H1 (cell line): ENCODE measurements at regions not wholly inside any gene's neighbourhood (a gene's known extent, or its start where the extent isn't known, plus 50 kb on each side); places are given as distances from the start of the nearest gene placed in this dataset.

Experiments used
- CTCF ChIA-PET: fragments of 300-600 bp; sonication (Branson Sonifier 250); formaldehyde crosslinking; loops from one replicate; lab custom pipeline; 2021; ENCODE audit not compliant: partially characterized antibody; lab: Charles Lee
- POLR2A ChIA-PET: fragments of 300-600 bp; sonication (Branson Sonifier 250); formaldehyde crosslinking; loops from one replicate; lab custom pipeline; 2021; ENCODE audit warnings: inconsistent platforms; ENCODE audit not compliant: partially characterized antibody; lab: Charles Lee
- DNase-seq, 2 experiments: peaks; one replicate each; pipeline versions ENCODE4 v3.0.0 to v3.0.0-alpha.2; 2010 to 2022; ENCODE audit warnings: low spot score in 2 of 2, low read depth in 1 of 2, mixed read lengths in 1 of 2
- FAIRE-seq: peaks from 2 replicates; lab custom pipeline; 2011; peaks lifted over from hg19 to GRCh38; lab: Jason Lieb, UNC
- H2AFZ ChIP-seq: 2 replicates; pipeline ENCODE4 v1.8.1; 2012; ENCODE audit warnings: low read length, inconsistent platforms
- H2AK5ac ChIP-seq: 2 replicates; pipeline ENCODE4 v1.6.1; 2013; ENCODE audit warnings: low read depth, low read length
- H2BK120ac ChIP-seq: replicated peaks from 2 replicates; pipeline ENCODE3; 2013; ENCODE audit warnings: low read depth, low read length, inconsistent platforms
- H2BK12ac ChIP-seq: 2 replicates; pipeline ENCODE4 v1.6.1; 2013; ENCODE audit warnings: low read depth, low read length
- H2BK15ac ChIP-seq: 2 replicates; pipeline ENCODE4 v1.6.1; 2013; ENCODE audit warnings: low read length
- H2BK20ac ChIP-seq: 2 replicates; pipeline ENCODE4 v1.6.1; 2013; ENCODE audit warnings: low read length
- H2BK5ac ChIP-seq: 2 replicates; pipeline ENCODE4 v1.6.1; 2013; ENCODE audit warnings: low read depth, low read length
- H3K14ac ChIP-seq: 2 replicates; pipeline ENCODE4 v1.6.1; 2013; ENCODE audit warnings: inconsistent platforms; ENCODE audit not compliant: insufficient read length
- H3K18ac ChIP-seq: 2 replicates; pipeline ENCODE4 v1.6.1; 2013; ENCODE audit warnings: low read length; ENCODE audit errors: extremely low read depth
- H3K23ac ChIP-seq: 2 replicates; pipeline ENCODE4 v1.6.1; 2013; ENCODE audit warnings: inconsistent platforms; ENCODE audit not compliant: insufficient read length
- H3K23me2 ChIP-seq: 2 replicates; pipeline ENCODE4 v1.6.1; 2013; ENCODE audit warnings: low read depth, low read length
- H3K27ac ChIP-seq: 2 replicates; pipeline ENCODE4 v1.6.1; 2011; ENCODE audit warnings: low read depth, low read length, inconsistent platforms
- H3K27me3 ChIP-seq, 4 experiments: replicated peaks in 1 of 4; 1 replicate in 1 of 4; 2 replicates in 3 of 4; pipeline versions ENCODE4 v1.6.1 to v1.8.1; 2011 to 2013; ENCODE audit warnings: low read length in 3 of 4, mild to moderate bottlenecking in 3 of 4, inconsistent platforms in 2 of 4, mixed read lengths in 2 of 4, moderate library complexity in 1 of 4; ENCODE audit not compliant: control insufficient read depth in 3 of 4, insufficient read depth in 3 of 4; ENCODE audit errors: extremely low read depth in 1 of 4
- H3K36me3 ChIP-seq, 4 experiments: 2 replicates each; pipeline versions ENCODE4 v1.6.1 to v1.8.1; 2011 to 2013; ENCODE audit warnings: mild to moderate bottlenecking in 4 of 4, low read length in 3 of 4, moderate library complexity in 2 of 4, control low read depth in 1 of 4, inconsistent platforms in 1 of 4; ENCODE audit not compliant: insufficient read depth in 4 of 4, control insufficient read depth in 2 of 4
- H3K4ac ChIP-seq: replicated peaks from 2 replicates; pipeline ENCODE3; 2013; ENCODE audit warnings: low read length, low read depth, mixed read lengths, inconsistent platforms; ENCODE audit not compliant: insufficient read length
- H3K4me1 ChIP-seq, 4 experiments: replicated peaks in 1 of 4; 1 replicate in 1 of 4; 2 replicates in 3 of 4; pipeline versions ENCODE4 v1.6.1 to v1.8.1; 2011 to 2013; ENCODE audit warnings: low read length in 3 of 4, inconsistent platforms in 2 of 4, mixed read lengths in 1 of 4; ENCODE audit not compliant: insufficient read depth in 4 of 4, control insufficient read depth in 3 of 4
- H3K4me2 ChIP-seq, 2 experiments: 2 replicates each; pipeline versions ENCODE4 v1.6.1 to v1.8.1; 2011 to 2013; ENCODE audit warnings: low read depth in 2 of 2, low read length in 2 of 2, control low read depth in 1 of 2, inconsistent platforms in 1 of 2, mild to moderate bottlenecking in 1 of 2; ENCODE audit not compliant: insufficient read depth in 1 of 2
- H3K4me3 ChIP-seq, 4 experiments: fragments of 200-600, 300-600 bp in 1 of 4; sonication (generic), shearing (Covaris generic), sonication (Bioruptor Twin) in 1 of 4; 2 replicates each; pipeline versions ENCODE4 v1.5.1 to v1.8.1; 2011 to 2016; ENCODE audit warnings: low read length in 4 of 4, low read depth in 3 of 4, control low read depth in 2 of 4, inconsistent platforms in 2 of 4, mild to moderate bottlenecking in 2 of 4, mixed read lengths in 1 of 4, moderate library complexity in 1 of 4; ENCODE audit not compliant: insufficient read depth in 2 of 4; ENCODE audit errors: extremely low read depth in 1 of 4
- H3K56ac ChIP-seq: replicated peaks from 2 replicates; pipeline ENCODE3; 2013; ENCODE audit warnings: low read depth, mild to moderate bottlenecking, mixed read lengths, low read length, inconsistent platforms; ENCODE audit not compliant: insufficient read length
- H3K79me1 ChIP-seq: 2 replicates; pipeline ENCODE4 v1.6.1; 2013; ENCODE audit warnings: low read depth, low read length, control low read depth
- H3K79me2 ChIP-seq, 2 experiments: 2 replicates each; pipeline versions ENCODE4 v1.6.1 to v1.8.1; 2012 to 2013; ENCODE audit warnings: low read length in 2 of 2, mild to moderate bottlenecking in 2 of 2, inconsistent platforms in 1 of 2; ENCODE audit not compliant: insufficient read depth in 2 of 2, control insufficient read depth in 1 of 2
- H3K9ac ChIP-seq, 4 experiments: replicated peaks in 1 of 4; 1 replicate in 1 of 4; 2 replicates in 3 of 4; pipeline versions ENCODE4 v1.6.1 to v1.8.1; 2011 to 2013; ENCODE audit warnings: low read depth in 3 of 4, low read length in 3 of 4, control low read depth in 2 of 4, mild to moderate bottlenecking in 2 of 4, moderate library complexity in 2 of 4, inconsistent platforms in 1 of 4; ENCODE audit errors: extremely low read depth in 1 of 4
- H3K9me3 ChIP-seq, 2 experiments: 2 replicates each; pipeline versions ENCODE4 v1.6.1 to v1.8.1; 2012 to 2013; ENCODE audit warnings: mild to moderate bottlenecking in 2 of 2, moderate library complexity in 2 of 2, control low read depth in 1 of 2, inconsistent platforms in 1 of 2, low read depth in 1 of 2, low read length in 1 of 2, mixed read lengths in 1 of 2; ENCODE audit not compliant: insufficient read depth in 2 of 2
- H4K20me1 ChIP-seq, 2 experiments: replicated peaks in 1 of 2; 2 replicates each; pipeline versions ENCODE3 to v1.8.1; 2011 to 2013; ENCODE audit warnings: inconsistent platforms in 2 of 2, low read length in 2 of 2, mild to moderate bottlenecking in 1 of 2; ENCODE audit not compliant: insufficient read depth in 2 of 2, control insufficient read depth in 1 of 2
- H4K5ac ChIP-seq: 2 replicates; pipeline ENCODE4 v1.6.1; 2013; ENCODE audit warnings: low read length, low read depth, mixed read lengths, inconsistent platforms; ENCODE audit not compliant: insufficient read length
- H4K8ac ChIP-seq: 2 replicates; pipeline ENCODE4 v1.8.0; 2013; ENCODE audit warnings: mild to moderate bottlenecking, moderate library complexity, low read length, inconsistent platforms; ENCODE audit not compliant: insufficient read depth; ENCODE audit errors: extremely low read depth
- H4K91ac ChIP-seq: replicated peaks from 2 replicates; pipeline ENCODE3; 2013; ENCODE audit warnings: low read length, mixed read lengths, inconsistent platforms; ENCODE audit not compliant: insufficient read length
- BACH1 ChIP-seq: IDR thresholded peaks from 2 replicates; pipeline ENCODE4 v1.6.1; 2012; ENCODE audit warnings: low read length, improper control_type of control experiment
- CHD2 ChIP-seq: IDR thresholded peaks from 2 replicates; pipeline ENCODE4 v1.6.1; 2012; ENCODE audit warnings: low read length, improper control_type of control experiment
- EZH2 ChIP-seq: fragments of 200-600 bp; sonication (generic); IDR thresholded peaks from 2 replicates; pipeline ENCODE4 v1.7.1; 2012; ENCODE audit warnings: low read depth, mild to moderate bottlenecking, moderate library complexity, low read length, inconsistent platforms; ENCODE audit not compliant: severe bottlenecking
- GABPA ChIP-seq: IDR thresholded peaks from 2 replicates; pipeline ENCODE4 v1.6.1; 2011; ENCODE audit warnings: mild to moderate bottlenecking, low read length, moderate library complexity, borderline replicate concordance; ENCODE audit not compliant: insufficient read depth
- JUN ChIP-seq: IDR thresholded peaks from 2 replicates; pipeline ENCODE4 v1.6.1; 2011; ENCODE audit warnings: low read depth, mild to moderate bottlenecking, improper control_type of control experiment, low read length
- KDM4A ChIP-seq: IDR thresholded peaks from one replicate; pipeline ENCODE4 v1.7.1; 2012; ENCODE audit warnings: low read depth, mild to moderate bottlenecking, moderate library complexity, low read length, inconsistent platforms; ENCODE audit not compliant: severe bottlenecking
- KDM5A ChIP-seq: fragments of 200-600 bp; IDR thresholded peaks from 2 replicates; pipeline ENCODE4 v1.7.1; 2012; ENCODE audit warnings: mild to moderate bottlenecking, low read length, inconsistent platforms, mixed read lengths
- MAFK ChIP-seq: IDR thresholded peaks from 2 replicates; pipeline ENCODE4 v1.6.1; 2012; ENCODE audit warnings: low read depth, mild to moderate bottlenecking, improper control_type of control experiment, low read length
- PHF8 ChIP-seq: fragments of 200-600 bp; sonication (generic); conservative IDR thresholded peaks from 2 replicates; pipeline ENCODE4 v1.7.1; 2012; ENCODE audit warnings: low read depth, mild to moderate bottlenecking, inconsistent platforms, low read length, moderate library complexity
- SP2 ChIP-seq: IDR thresholded peaks from 2 replicates; pipeline ENCODE4 v1.6.1; 2012; ENCODE audit warnings: mild to moderate bottlenecking, low read length, inconsistent platforms
- SUZ12 ChIP-seq: fragments of 200-600 bp; sonication (generic); IDR thresholded peaks from 2 replicates; pipeline ENCODE4 v1.6.1; 2012; ENCODE audit warnings: mild to moderate bottlenecking, inconsistent platforms, low read length, moderate library complexity, mixed read lengths
- TAF7 ChIP-seq: optimal IDR thresholded peaks from 2 replicates; pipeline ENCODE3; 2011; ENCODE audit warnings: low read depth, mild to moderate bottlenecking, inconsistent platforms, low read length, moderate library complexity, borderline replicate concordance
- TBP ChIP-seq: IDR thresholded peaks from 2 replicates; pipeline ENCODE4 v1.6.1; 2011; ENCODE audit warnings: low read depth, low read length, improper control_type of control experiment
- TEAD4 ChIP-seq: IDR thresholded peaks from 2 replicates; pipeline ENCODE4 v1.6.1; 2012; ENCODE audit warnings: low read depth, low read length, inconsistent platforms, mixed read lengths
- YY1 ChIP-seq: IDR thresholded peaks from 2 replicates; pipeline ENCODE4 v1.6.1; 2011; ENCODE audit warnings: low read depth, mild to moderate bottlenecking, low read length
- whole genome bisulfite sequencing, 2 experiments: shearing (Covaris generic) in 1 of 2; methylation state at CpG; one replicate each; pipeline versions ENCODE4 v1.1.6 to v1.1.7; 2013 to 2015; ENCODE audit warnings: low lambda C conversion rate in 2 of 2, mixed read lengths in 2 of 2, inconsistent platforms in 1 of 2, low coverage in 1 of 2, missing lambda C conversion rate in 1 of 2; ENCODE audit not compliant: insufficient replicate concordance in 2 of 2, insufficient coverage in 1 of 2, insufficient read length in 1 of 2; ENCODE audit errors: extremely low coverage in 1 of 2, missing lambda C conversion rate in 1 of 2; 5-methylcytosine and 5-hydroxymethylcytosine counted together

DNA sequence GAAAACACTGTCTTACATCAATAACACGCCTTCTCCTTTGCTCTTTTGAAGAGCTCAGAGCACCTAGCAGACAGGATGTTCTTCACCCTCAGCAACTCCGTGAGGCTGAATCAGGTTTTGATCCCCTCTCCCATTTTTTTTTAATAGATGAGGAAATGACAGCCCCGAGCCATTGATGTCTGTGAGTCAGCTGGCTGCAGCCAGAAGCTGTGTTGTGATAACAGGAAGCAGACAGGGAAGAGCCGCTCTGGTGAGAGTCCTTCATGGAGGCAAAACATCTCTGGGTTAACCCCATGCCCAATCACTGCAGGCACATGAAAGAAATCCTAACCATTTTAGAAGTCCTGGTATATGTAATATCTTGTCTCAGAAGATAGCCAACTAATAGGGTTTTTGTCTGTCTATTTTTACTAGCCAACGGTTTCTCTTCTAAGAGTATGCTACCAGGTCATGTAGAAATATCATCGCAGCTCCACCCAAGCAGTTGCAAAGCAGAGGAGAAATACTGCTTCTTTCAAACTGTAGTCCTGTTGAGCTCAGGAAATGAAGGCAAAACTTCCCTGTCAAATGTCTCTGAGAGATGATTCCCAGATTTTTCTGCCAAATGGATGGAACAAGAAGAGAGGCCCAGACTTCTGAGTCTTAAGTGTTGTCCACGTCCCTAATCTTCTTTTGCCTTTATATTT is 568.9 kb downstream of the CCDC171 start:
- FAIRE-seq (no peak), DNase-seq (no peak)
- H4K8ac ChIP-seq = no peak overlapping the region
- H2BK20ac ChIP-seq = no peak overlapping the region
- H3K79me2 ChIP-seq = no peaks in the 10 kb centered on the region
- no peak overlapping the region for H3K4me3 ChIP-seq
- H2BK120ac ChIP-seq = no peak overlapping the region
- H4K20me1 ChIP-seq = no peaks in the 10 kb centered on the region
- no peak overlapping the region for H2BK15ac ChIP-seq
- ChIA-PET POLR2A (no interaction called here), CTCF (interaction anchor here (5.2 kb wide), 1 partner anchor 11 kb away, joined by 27 read pairs; no protein-coding TSS in a partner anchor)
- H3K56ac ChIP-seq = no peak overlapping the region
- H2BK5ac ChIP-seq = no peak overlapping the region
- no peak overlapping the region for H4K91ac ChIP-seq
- no peak overlapping the region for H3K4ac ChIP-seq
- no peak overlapping the region for H3K27ac ChIP-seq
- H3K23me2 ChIP-seq = no peaks in the 10 kb centered on the region
- no peak overlapping the region for H2AK5ac ChIP-seq
- no peak overlapping the region for H3K14ac ChIP-seq
- H3K4me2 ChIP-seq = no peak overlapping the region
- H3K9me3 ChIP-seq = no peaks in the 10 kb centered on the region
- H4K5ac ChIP-seq = no peak overlapping the region
- H3K27me3 ChIP-seq = no peaks in the 10 kb centered on the region
- H3K18ac ChIP-seq = no peak overlapping the region
- H2BK12ac ChIP-seq = no peak overlapping the region
- H3K9ac ChIP-seq = no peak overlapping the region
- 88% methylated on average over 7 of the region's 7 CpGs; no CpG with 5 or more reads in 1 of the 2 experiments for WGBS, 2 experiments
- H3K23ac ChIP-seq = no peak overlapping the region
- H3K36me3 ChIP-seq = no peaks in the 10 kb centered on the region
- peaks cover 0 to 2% (median 0%) of the 10 kb centered on the region in 4 experiments; a peak in 2 of 7 replicates for H3K4me1 ChIP-seq
- no peaks in the 10 kb centered on the region for H3K79me1 ChIP-seq
- H2AFZ ChIP-seq = no peak overlapping the region
- no peak for TF ChIP-seq GABPA
- TF ChIP-seq CHD2 = no peak
- TF ChIP-seq JUN = no peak
- no peak for TF ChIP-seq SP2
- TF ChIP-seq BACH1 = no peak
- TF ChIP-seq KDM4A = no peak
- no peak for TF ChIP-seq SUZ12
- no peak for TF ChIP-seq TAF7
- no peak for TF ChIP-seq EZH2
- no peak for TF ChIP-seq YY1
- TF ChIP-seq TBP = no peak
- TF ChIP-seq PHF8 = no peak
- no peak for TF ChIP-seq TEAD4
- no peak for TF ChIP-seq MAFK
- no peak for TF ChIP-seq KDM5A
